Loucy (cell line): ENCODE measurements at regions not wholly inside any gene's neighbourhood (a gene's known extent, or its start where the extent isn't known, plus 50 kb on each side); places are given as distances from the start of the nearest gene placed in this dataset.

Experiments
- H2AFZ ChIP-seq: fragments of 200-600 bp; sonication (generic); 2 replicates; pipeline ENCODE4 v1.6.0; 2016; ENCODE audit warnings: antibody characterized with exemption, mild to moderate bottlenecking, low read length, moderate library complexity
- H3F3A ChIP-seq: fragments of 200-600 bp; 2 replicates; pipeline ENCODE4 v1.6.0; 2016; ENCODE audit warnings: antibody characterized with exemption, low read depth, mild to moderate bottlenecking
- H3K27me3 ChIP-seq: fragments of 200-600 bp; sonication (generic); 2 replicates; pipeline ENCODE4 v1.6.1; 2014; ENCODE audit warnings: low read length, mild to moderate bottlenecking; ENCODE audit not compliant: insufficient read depth, poor library complexity, severe bottlenecking
- H3K36me3 ChIP-seq: fragments of 200-600 bp; sonication (generic); 2 replicates; pipeline ENCODE4 v1.6.1; 2016; ENCODE audit warnings: low read length; ENCODE audit not compliant: insufficient read depth
- H3K4me1 ChIP-seq: fragments of 200-600 bp; sonication (generic); 2 replicates; pipeline ENCODE4 v1.5.1; 2014; ENCODE audit warnings: low read length, mild to moderate bottlenecking; ENCODE audit not compliant: insufficient read depth, poor library complexity, severe bottlenecking
- H3K4me2 ChIP-seq: fragments of 200-600 bp; sonication (generic); 2 replicates; pipeline ENCODE4 v1.6.0; 2014; ENCODE audit warnings: antibody characterized with exemption, low read length, low read depth, mild to moderate bottlenecking; ENCODE audit not compliant: poor library complexity, severe bottlenecking
- H3K4me3 ChIP-seq: fragments of 200-600 bp; sonication (generic); 2 replicates; pipeline ENCODE4 v1.5.1; 2014; ENCODE audit warnings: low read length, mild to moderate bottlenecking, mixed read lengths; ENCODE audit not compliant: poor library complexity, severe bottlenecking
- H3K79me2 ChIP-seq: fragments of 200-600 bp; sonication (generic); 2 replicates; pipeline ENCODE4 v1.6.1; 2014; ENCODE audit warnings: low read length; ENCODE audit not compliant: insufficient read depth
- H3K9ac ChIP-seq: fragments of 200-600 bp; sonication (generic); 2 replicates; pipeline ENCODE4 v1.6.0; 2014; ENCODE audit warnings: mild to moderate bottlenecking, low read depth, low read length, moderate library complexity; ENCODE audit not compliant: poor library complexity, severe bottlenecking
- H3K9me2 ChIP-seq: fragments of 200-600 bp; sonication (generic); replicated peaks from 2 replicates; pipeline ENCODE4 v1.6.1; 2016; ENCODE audit warnings: low read depth, low read length, mixed read lengths
- H3K9me3 ChIP-seq: fragments of 200-600 bp; sonication (generic); 2 replicates; pipeline ENCODE4 v1.6.1; 2014; ENCODE audit warnings: mild to moderate bottlenecking, antibody characterized with exemption, low read length, low read depth; ENCODE audit not compliant: insufficient read depth
- H4K20me1 ChIP-seq: fragments of 200-600 bp; sonication (generic); 2 replicates; pipeline ENCODE4 v1.6.0; 2014; ENCODE audit warnings: antibody characterized with exemption, low read length, mild to moderate bottlenecking; ENCODE audit not compliant: insufficient read depth, poor library complexity, severe bottlenecking
- CTCF ChIP-seq: fragments of 200-600 bp; sonication (generic); conservative IDR thresholded peaks from 2 replicates; pipeline ENCODE4 v1.5.1; 2014; ENCODE audit warnings: mild to moderate bottlenecking, antibody characterized with exemption, low read length
- EZH2phosphoT487 ChIP-seq: fragments of 200-600 bp; IDR thresholded peaks from 2 replicates; pipeline ENCODE4 v1.6.1; 2018; ENCODE audit warnings: antibody characterized with exemption, mild to moderate bottlenecking, moderate library complexity, borderline replicate concordance

- Histone ChIP-seq H3K9me3 (no peaks in the 10 kb centered on the region), H3K79me2 (no peaks in the 10 kb centered on the region), H2AFZ (no peak overlapping the region), H3K9ac (no peak overlapping the region), H3K4me3 (no peak overlapping the region), H3K27me3 (no peaks in the 10 kb centered on the region), H4K20me1 (no peaks in the 10 kb centered on the region), H3F3A (no peaks in the 10 kb centered on the region), H3K4me1 (no peaks in the 10 kb centered on the region), H3K4me2 (no peak overlapping the region), H3K36me3 (no peaks in the 10 kb centered on the region), H3K9me2 (no peaks in the 10 kb centered on the region)
- no peak for TF ChIP-seq EZH2phosphoT487
- no peak for TF ChIP-seq CTCF
Observed at GRCh38 chr6:132202574-132202973, 198.7 kb downstream of the MOXD1 start.

- H3K4me2 ChIP-seq, result no peak overlapping the region
Observed at GRCh38 chr6:132199343-132199742, 201.9 kb downstream of the MOXD1 start.

GRCh38 chr6:132198896-132199295, 202.4 kb downstream of the MOXD1 start:
- Histone ChIP-seq H2AFZ (no peak overlapping the region), H3K79me2 (no peaks in the 10 kb centered on the region), H3K9ac (no peak overlapping the region), H3K9me3 (no peaks in the 10 kb centered on the region), H4K20me1 (no peaks in the 10 kb centered on the region), H3K4me3 (no peak overlapping the region), H3K27me3 (no peaks in the 10 kb centered on the region), H3K9me2 (no peaks in the 10 kb centered on the region), H3K4me2 (no peak overlapping the region), H3K36me3 (no peaks in the 10 kb centered on the region), H3K4me1 (no peaks in the 10 kb centered on the region), H3F3A (no peaks in the 10 kb centered on the region)
- TF ChIP-seq EZH2phosphoT487 (no peak), CTCF (no peak)

More at GRCh38 chr6:132199343-132199742, 201.9 kb downstream of the MOXD1 start:
- H3K9ac ChIP-seq, result no peak overlapping the region
- H3K9me3 ChIP-seq, result no peaks in the 10 kb centered on the region
- no peaks in the 10 kb centered on the region for H3K4me1 ChIP-seq
- no peak for TF ChIP-seq CTCF
- TF ChIP-seq EZH2phosphoT487, result no peak
- H3K4me3 ChIP-seq, result no peak overlapping the region
- H2AFZ ChIP-seq, result no peak overlapping the region
- no peaks in the 10 kb centered on the region for H3K36me3 ChIP-seq
- H3F3A ChIP-seq, result no peaks in the 10 kb centered on the region
- H3K27me3 ChIP-seq, result no peaks in the 10 kb centered on the region
- no peaks in the 10 kb centered on the region for H3K9me2 ChIP-seq
- H3K79me2 ChIP-seq, result no peaks in the 10 kb centered on the region
- no peaks in the 10 kb centered on the region for H4K20me1 ChIP-seq
